ENCODE measurements at regions not wholly inside any gene's neighbourhood (a gene's known extent, or its start where the extent isn't known, plus 50 kb on each side); places are given as distances from the start of the nearest gene placed in this dataset.
A peak's percentile ranks its signal among the peaks of the same experiment; 100 is the strongest.
"Not testable (repeated sequence)": the region's sequence is repeated elsewhere in the genome, so short reads cannot be mapped to it uniquely, and the experiment has no call there.

DNA sequence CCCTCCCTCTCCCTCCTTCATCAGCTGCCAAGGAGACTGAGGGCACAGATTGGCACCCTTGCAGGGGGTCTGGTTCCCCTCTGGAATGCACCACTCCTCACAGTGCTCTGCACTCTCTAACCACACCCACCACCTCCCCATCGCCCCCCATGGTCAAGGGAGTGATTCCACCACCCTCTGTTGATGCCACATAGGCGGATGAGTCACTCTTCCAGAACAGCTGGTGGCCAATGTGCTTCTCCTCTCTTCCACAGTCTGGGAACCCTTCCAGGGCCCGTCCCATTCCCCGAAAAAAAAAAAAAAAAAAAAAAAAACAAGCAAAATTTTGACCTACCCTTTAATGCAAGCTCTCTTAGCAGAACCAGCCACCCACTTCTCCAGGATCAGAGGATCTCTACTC lies 341.3 kb upstream of the KLF3 start:
- intact Hi-C loops (cut with micrococcal nuclease), result loop anchor here (5.0 kb wide), 1 partner anchor 135 kb away; no protein-coding TSS in a partner anchor
- DNase-seq (ENCODE audit: low spot score), result no peak
- H3K4me3 Mint-ChIP-seq, result no peak overlapping the region
- no peaks in the 10 kb centered on the region for H3K27me3 Mint-ChIP-seq (ENCODE audit: insufficient read depth)
- H3K9me3 Mint-ChIP-seq, result peaks cover 21% of the 10 kb centered on the region
- H3K4me1 Mint-ChIP-seq (ENCODE audit: low read depth), result peaks cover 58% of the 10 kb centered on the region
- H3K36me3 Mint-ChIP-seq (ENCODE audit: low read depth), result peaks cover 7% of the 10 kb centered on the region
- no peak overlapping the region for H3K27ac Mint-ChIP-seq

DNA sequence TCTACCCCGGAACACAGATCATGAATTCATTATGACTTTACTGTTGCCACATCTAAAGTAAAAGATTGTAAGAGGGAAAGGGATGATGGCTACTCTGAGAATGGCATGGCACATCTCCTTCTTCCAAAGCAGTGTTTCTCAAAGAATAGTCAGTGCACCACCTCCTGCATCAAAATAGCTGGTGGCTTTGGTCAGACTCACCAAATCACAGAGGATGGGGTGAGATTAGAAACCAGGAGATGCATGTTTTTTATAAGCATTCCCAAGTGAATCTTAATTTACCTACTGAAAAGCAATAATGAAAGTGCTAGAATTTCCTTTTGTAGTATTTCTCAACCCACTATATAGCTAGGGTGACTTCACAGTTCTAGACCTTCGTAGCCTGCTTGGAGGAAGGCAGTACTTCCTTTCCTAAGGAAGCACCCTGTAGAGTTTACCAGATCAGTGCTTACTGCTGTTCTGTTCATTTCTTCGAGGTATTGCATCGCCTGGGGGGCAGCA lies 340.8 kb upstream of the KLF3 start:
- no peak overlapping the region for H3K4me3 Mint-ChIP-seq
- peaks cover 61% of the 10 kb centered on the region for H3K4me1 Mint-ChIP-seq (ENCODE audit: low read depth)
- no peak overlapping the region for H3K27ac Mint-ChIP-seq
- H3K36me3 Mint-ChIP-seq (ENCODE audit: low read depth), result peaks cover 7% of the 10 kb centered on the region
- no peak for DNase-seq (ENCODE audit: low spot score)
- H3K27me3 Mint-ChIP-seq (ENCODE audit: insufficient read depth), result no peaks in the 10 kb centered on the region
- H3K9me3 Mint-ChIP-seq, result peaks cover 21% of the 10 kb centered on the region
- intact Hi-C loops (cut with micrococcal nuclease), result loop anchor here (5.0 kb wide), 1 partner anchor 134 kb away; no protein-coding TSS in a partner anchor

DNA sequence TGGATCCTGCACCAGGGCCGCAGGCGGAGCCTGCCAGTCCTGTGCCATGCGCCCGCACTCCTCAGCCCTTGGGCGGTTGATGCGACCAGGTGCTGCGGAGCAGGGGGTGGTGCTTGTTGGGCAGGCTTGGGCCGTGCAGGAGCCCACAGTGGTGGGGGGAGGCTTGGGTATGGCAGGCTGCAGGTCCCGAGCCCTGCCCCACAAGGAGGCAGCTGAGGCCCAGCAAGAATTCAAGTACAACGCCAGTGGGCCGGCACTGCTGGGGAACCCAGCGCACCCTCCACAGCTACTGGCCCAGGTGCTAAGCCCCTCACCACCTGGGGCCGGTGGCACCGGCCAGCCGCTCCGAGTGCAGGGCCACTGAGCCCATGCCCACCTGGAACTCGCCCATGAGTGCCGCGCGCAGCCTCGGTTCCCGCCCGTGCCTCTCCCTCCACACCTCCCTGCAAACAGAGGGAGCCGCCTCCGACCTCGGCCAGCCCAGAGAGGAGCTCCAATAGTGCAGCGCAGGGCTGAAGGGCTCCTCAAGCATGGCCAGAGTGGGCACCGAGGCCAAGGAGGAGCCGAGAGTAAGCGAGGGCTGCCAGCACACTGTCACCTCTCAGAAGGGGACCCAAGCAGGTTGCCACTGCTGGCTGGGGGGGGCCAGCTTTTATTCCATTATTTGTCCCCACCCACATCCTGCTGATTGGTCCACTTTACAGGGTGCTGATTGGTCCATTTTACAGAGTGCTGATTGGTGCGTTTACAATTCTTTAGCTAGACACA lies 339.0 kb upstream of the KLF3 start:
- H3K4me3 Mint-ChIP-seq, result no peak overlapping the region
- DNase-seq (ENCODE audit: low spot score), result no peak
- no peak overlapping the region for H3K27ac Mint-ChIP-seq
- peaks cover 21% of the 10 kb centered on the region for H3K9me3 Mint-ChIP-seq
- peaks cover 6% of the 10 kb centered on the region for H3K27me3 Mint-ChIP-seq (ENCODE audit: insufficient read depth)
- intact Hi-C loops (cut with micrococcal nuclease), result loop anchor here (5.0 kb wide), 1 partner anchor 132 kb away; no protein-coding TSS in a partner anchor
- H3K4me1 Mint-ChIP-seq (ENCODE audit: low read depth), result peaks cover 59% of the 10 kb centered on the region
- peaks cover 9% of the 10 kb centered on the region for H3K36me3 Mint-ChIP-seq (ENCODE audit: low read depth)

DNA sequence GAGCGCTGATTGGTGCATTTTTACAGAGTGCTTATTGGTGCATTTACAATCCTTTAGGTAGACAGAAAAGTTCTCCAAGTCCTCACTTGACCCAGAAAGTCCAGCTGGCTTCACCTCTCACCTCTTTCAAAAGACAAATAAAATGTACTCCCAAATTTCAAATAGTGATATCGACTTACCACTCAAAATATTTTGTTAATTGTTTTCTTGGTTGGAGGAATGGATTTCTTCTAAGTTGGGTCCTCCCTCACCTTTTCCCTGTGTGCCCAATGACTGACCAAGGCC lies 338.4 kb upstream of the KLF3 start:
- intact Hi-C loops (cut with micrococcal nuclease), result no loop called here
- DNase-seq (ENCODE audit: low spot score), result no peak
- peaks cover 11% of the 10 kb centered on the region for H3K27me3 Mint-ChIP-seq (ENCODE audit: insufficient read depth)
- H3K4me3 Mint-ChIP-seq, result no peak overlapping the region
- no peak overlapping the region for H3K27ac Mint-ChIP-seq
- peaks cover 21% of the 10 kb centered on the region for H3K9me3 Mint-ChIP-seq
- peaks cover 9% of the 10 kb centered on the region for H3K36me3 Mint-ChIP-seq (ENCODE audit: low read depth)
- peaks cover 56% of the 10 kb centered on the region for H3K4me1 Mint-ChIP-seq (ENCODE audit: low read depth)

DNA sequence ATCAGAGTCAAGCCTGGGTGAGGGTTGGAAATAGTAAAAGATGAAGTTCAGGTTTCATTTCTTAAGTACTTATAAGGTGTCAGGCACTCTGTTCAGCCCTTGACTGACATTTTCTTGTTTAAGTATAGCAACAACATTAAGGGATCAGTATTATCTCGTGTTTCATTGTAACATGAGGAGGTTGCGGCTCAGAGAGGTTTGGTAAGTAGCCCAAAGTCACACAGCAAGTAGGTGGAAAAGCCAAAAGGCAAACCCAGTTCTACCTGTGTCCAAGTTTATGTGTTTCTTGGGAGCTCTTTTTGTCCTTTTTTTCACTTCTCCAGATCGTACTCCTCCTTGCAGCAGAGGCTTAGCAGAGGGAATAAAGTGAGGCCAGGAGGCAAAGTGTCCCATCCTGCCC lies 337.5 kb upstream of the KLF3 start:
- no peak for DNase-seq (ENCODE audit: low spot score)
- H3K36me3 Mint-ChIP-seq (ENCODE audit: low read depth), result peaks cover 9% of the 10 kb centered on the region
- peaks cover 21% of the 10 kb centered on the region for H3K9me3 Mint-ChIP-seq
- H3K27ac Mint-ChIP-seq, result no peak overlapping the region
- H3K4me1 Mint-ChIP-seq (ENCODE audit: low read depth), result peaks cover 57% of the 10 kb centered on the region
- peaks cover 14% of the 10 kb centered on the region for H3K27me3 Mint-ChIP-seq (ENCODE audit: insufficient read depth)
- intact Hi-C loops (cut with micrococcal nuclease), result no loop called here
- no peak overlapping the region for H3K4me3 Mint-ChIP-seq

DNA sequence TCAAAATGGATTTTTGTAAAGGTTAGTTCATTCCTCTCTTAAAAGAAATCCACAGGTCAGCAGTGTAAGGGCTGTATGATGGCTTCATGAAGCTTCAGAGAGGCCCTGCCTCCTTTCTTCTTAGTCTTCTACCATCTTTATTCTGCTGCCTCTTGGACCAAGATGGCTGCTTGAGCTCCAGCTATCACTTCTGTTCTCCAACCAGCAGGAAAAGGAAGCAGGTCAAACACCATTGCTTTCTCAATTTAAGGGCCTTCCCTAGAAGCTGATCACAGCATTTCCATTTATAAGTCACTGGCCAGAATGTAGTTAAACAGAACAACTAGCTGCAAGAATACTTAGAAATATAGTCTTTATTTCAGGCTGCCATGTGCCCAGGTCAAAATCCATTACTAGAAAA lies 336.8 kb upstream of the KLF3 start:
- H3K4me3 Mint-ChIP-seq, result no peak overlapping the region
- H3K27ac Mint-ChIP-seq, result no peak overlapping the region
- H3K4me1 Mint-ChIP-seq (ENCODE audit: low read depth), result peaks cover 53% of the 10 kb centered on the region
- no peak for DNase-seq (ENCODE audit: low spot score)
- H3K27me3 Mint-ChIP-seq (ENCODE audit: insufficient read depth), result peaks cover 18% of the 10 kb centered on the region
- intact Hi-C loops (cut with micrococcal nuclease), result no loop called here
- H3K36me3 Mint-ChIP-seq (ENCODE audit: low read depth), result peaks cover 9% of the 10 kb centered on the region
- peaks cover 21% of the 10 kb centered on the region for H3K9me3 Mint-ChIP-seq

DNA sequence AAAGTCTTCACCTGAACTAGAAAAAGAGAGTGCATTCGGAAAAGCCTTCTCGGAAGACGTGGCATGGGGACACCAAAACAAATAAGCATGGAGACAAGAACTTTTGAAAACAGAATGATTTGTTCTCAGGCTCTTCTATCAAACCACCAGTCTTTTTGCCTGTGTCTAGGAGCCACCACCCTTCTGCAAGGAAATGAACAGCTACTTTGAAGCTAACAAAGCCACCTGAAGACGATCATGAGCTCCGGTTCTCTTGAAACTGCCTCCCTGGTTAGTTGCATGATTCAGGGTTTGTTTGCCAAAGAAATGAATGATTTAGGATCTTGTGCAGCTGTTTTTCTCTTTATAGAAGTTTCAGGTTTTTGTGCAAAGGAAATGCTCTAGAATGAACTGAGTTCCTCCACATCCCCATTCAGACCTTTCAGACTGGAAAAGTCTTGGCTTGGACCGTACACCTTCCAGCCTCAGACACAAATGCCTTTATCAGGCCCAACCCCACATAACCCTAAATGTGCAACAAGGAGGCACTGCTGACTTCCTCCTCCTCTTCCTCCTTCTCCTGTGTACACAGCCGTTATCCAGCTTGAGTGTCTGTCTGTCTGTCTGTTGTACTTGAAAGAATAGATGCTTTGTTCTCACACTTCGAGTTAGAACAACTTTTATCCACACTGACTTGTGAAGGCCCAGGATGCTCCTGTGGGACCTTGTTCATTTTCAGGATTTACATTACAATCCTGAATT lies 334.8 kb upstream of the KLF3 start:
- peaks cover 15% of the 10 kb centered on the region for H3K9me3 Mint-ChIP-seq
- peaks cover 44% of the 10 kb centered on the region for H3K4me1 Mint-ChIP-seq (ENCODE audit: low read depth)
- H3K36me3 Mint-ChIP-seq (ENCODE audit: low read depth), result peaks cover 7% of the 10 kb centered on the region
- H3K27ac Mint-ChIP-seq, result peak overlapping the region; percentile 18
- H3K4me3 Mint-ChIP-seq, result peak overlapping the region; percentile 15
- peaks cover 33% of the 10 kb centered on the region for H3K27me3 Mint-ChIP-seq (ENCODE audit: insufficient read depth)
- no peak for DNase-seq (ENCODE audit: low spot score)
- intact Hi-C loops (cut with micrococcal nuclease), result no loop called here

DNA sequence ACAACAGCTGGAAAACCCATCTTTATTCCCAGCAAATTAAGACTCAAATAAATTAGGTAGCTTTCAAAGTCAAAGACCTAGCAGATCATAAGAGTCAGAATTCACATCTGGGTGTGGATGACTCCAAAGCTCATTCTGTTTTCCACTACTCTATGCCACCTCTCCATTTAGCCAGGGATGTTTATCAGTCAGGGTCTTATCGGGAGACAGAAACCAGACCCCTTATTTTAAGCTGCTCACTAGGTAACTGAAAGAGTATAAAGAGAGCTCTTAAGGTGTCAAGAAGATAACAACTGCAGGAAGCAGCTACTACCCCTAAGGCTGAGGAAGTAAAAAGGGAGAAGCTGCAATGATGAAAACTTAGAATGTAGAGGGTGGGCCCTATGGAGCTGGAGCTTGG lies 333.7 kb upstream of the KLF3 start:
- intact Hi-C loops (cut with micrococcal nuclease), result no loop called here
- H3K36me3 Mint-ChIP-seq (ENCODE audit: low read depth), result peaks cover 7% of the 10 kb centered on the region
- DNase-seq (ENCODE audit: low spot score), result no peak
- H3K4me1 Mint-ChIP-seq (ENCODE audit: low read depth), result peaks cover 55% of the 10 kb centered on the region
- H3K27me3 Mint-ChIP-seq (ENCODE audit: insufficient read depth), result peaks cover 35% of the 10 kb centered on the region
- H3K27ac Mint-ChIP-seq, result no peak overlapping the region
- H3K4me3 Mint-ChIP-seq, result no peak overlapping the region
- peaks cover 14% of the 10 kb centered on the region for H3K9me3 Mint-ChIP-seq

DNA sequence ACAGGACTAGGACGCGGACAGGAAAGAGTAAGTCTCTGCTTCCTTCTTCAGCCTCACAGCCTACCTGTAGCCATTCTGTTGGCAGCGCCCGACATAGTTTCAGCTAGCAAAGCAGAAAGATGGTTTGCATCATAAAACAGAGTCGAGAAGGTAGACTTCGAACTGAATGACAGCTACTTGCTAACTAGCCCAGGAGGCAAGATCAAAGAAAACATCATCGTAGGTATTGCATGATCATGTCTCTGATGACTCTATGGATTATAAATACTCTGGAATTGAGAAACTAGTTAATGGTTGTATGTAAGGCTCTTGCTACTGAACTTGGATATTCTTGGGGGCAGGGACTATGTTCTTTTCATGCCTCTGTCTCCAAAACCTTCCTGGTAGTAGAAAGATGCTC lies 333.1 kb upstream of the KLF3 start:
- Mint-ChIP-seq H3K9me3 (peaks cover 14% of the 10 kb centered on the region), H3K27ac (no peak overlapping the region), H3K36me3 (ENCODE audit: low read depth) (peaks cover 4% of the 10 kb centered on the region), H3K4me3 (no peak overlapping the region), H3K27me3 (ENCODE audit: insufficient read depth) (peaks cover 35% of the 10 kb centered on the region), H3K4me1 (ENCODE audit: low read depth) (peaks cover 57% of the 10 kb centered on the region)
- DNase-seq (ENCODE audit: low spot score), result no peak
- intact Hi-C loops (cut with micrococcal nuclease), result no loop called here

DNA sequence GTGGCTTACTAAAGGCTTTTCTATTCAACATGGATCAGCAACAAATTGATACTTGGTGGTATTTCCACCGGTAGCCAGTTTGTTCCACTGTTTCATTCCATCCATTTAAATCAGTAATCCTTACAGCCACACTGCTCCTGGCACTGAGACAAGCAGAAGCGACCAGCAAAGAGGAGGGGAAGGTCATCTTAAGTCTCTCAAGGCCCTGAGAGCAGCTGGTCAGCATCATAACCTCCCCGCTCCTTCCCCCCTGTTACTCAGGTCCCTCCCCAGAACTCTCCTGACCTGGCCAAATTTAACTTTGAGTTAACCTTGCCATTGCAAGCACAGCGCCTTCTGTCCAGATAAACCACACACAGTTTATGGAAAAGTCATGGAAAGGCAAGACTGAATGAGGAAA lies 331.3 kb upstream of the KLF3 start:
- H3K9me3 Mint-ChIP-seq, result peaks cover 12% of the 10 kb centered on the region
- H3K27ac Mint-ChIP-seq, result no peak overlapping the region
- H3K27me3 Mint-ChIP-seq (ENCODE audit: insufficient read depth), result peaks cover 35% of the 10 kb centered on the region
- H3K36me3 Mint-ChIP-seq (ENCODE audit: low read depth), result peaks cover 2% of the 10 kb centered on the region
- H3K4me1 Mint-ChIP-seq (ENCODE audit: low read depth), result peaks cover 52% of the 10 kb centered on the region
- DNase-seq (ENCODE audit: low spot score), result no peak
- intact Hi-C loops (cut with micrococcal nuclease), result no loop called here
- no peak overlapping the region for H3K4me3 Mint-ChIP-seq

DNA sequence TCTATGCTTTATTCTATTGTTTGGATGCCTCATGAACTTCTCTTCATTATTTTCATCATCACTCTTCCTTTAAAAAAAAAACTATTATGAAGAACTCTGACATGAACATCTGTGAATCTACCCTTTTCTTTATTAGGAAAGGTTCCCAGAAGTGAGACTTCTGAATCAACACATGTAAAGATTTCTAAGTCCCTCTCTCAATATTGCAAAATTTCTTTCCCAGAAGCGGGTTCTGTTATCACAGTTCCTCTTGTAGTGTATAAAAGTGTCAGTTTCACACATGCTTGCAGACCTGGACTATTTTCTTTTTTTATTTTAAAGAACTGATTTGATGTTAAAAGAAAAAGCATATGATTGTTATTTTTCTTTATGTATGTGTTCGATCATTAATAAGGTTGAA lies 330.8 kb upstream of the KLF3 start:
- H3K27ac Mint-ChIP-seq, result no peak overlapping the region
- no peak overlapping the region for H3K4me3 Mint-ChIP-seq
- intact Hi-C loops (cut with micrococcal nuclease), result no loop called here
- no peak for DNase-seq (ENCODE audit: low spot score)
- peaks cover 47% of the 10 kb centered on the region for H3K4me1 Mint-ChIP-seq (ENCODE audit: low read depth)
- H3K36me3 Mint-ChIP-seq (ENCODE audit: low read depth), result peaks cover 2% of the 10 kb centered on the region
- H3K27me3 Mint-ChIP-seq (ENCODE audit: insufficient read depth), result peaks cover 41% of the 10 kb centered on the region
- H3K9me3 Mint-ChIP-seq, result peaks cover 17% of the 10 kb centered on the region

DNA sequence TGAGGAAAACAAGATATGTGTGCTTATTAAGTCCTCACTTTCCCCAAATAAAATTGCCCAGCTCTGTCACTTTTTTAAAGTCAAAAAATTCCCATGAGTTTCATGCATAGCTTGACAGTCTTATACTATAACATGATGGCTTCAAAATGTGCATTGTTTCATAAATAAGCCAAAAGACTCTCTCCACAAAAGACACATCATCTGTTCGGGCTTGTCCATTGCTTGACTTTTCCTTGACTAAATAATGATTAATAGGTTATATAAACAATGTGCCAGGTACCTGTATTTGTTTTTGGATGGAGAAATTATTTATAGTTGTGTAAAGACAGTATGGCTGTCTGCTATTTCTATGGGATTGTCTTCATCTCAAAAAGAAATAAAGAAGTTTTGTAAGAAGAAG lies 329.2 kb upstream of the KLF3 start:
- intact Hi-C loops (cut with micrococcal nuclease), result loop anchor here (1.0 to 5.0 kb wide), 6 partner anchors 15 to 203 kb away; no protein-coding TSS in a partner anchor
- H3K4me1 Mint-ChIP-seq (ENCODE audit: low read depth), result peaks cover 32% of the 10 kb centered on the region
- peaks cover 3% of the 10 kb centered on the region for H3K36me3 Mint-ChIP-seq (ENCODE audit: low read depth)
- H3K4me3 Mint-ChIP-seq, result peak overlapping the region; percentile 22
- peak overlapping the region; percentile 40 for H3K27ac Mint-ChIP-seq
- H3K9me3 Mint-ChIP-seq, result peaks cover 29% of the 10 kb centered on the region
- H3K27me3 Mint-ChIP-seq (ENCODE audit: insufficient read depth), result peaks cover 42% of the 10 kb centered on the region
- DNase-seq (ENCODE audit: low spot score), result no peak

DNA sequence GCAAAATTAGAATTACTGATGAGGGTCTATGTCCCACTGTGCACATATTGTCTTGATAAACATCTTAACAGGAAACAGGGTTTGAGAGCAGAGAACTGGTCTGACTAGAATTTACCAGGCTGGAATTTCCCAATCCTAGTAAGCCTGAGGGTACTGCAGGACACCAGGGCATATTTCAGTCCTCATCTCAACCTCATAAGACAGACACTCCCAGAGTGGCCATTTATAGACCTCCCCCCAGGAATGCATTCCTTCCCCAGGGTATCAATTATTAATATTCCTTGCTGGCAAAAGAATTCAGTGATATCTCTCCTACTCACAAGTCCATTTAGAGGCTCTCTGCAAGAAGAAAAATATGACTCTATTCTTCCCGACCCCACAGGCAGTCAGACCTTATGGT lies 325.1 kb upstream of the KLF3 start:
- Mint-ChIP-seq H3K9me3 (peaks cover 32% of the 10 kb centered on the region), H3K4me1 (ENCODE audit: low read depth) (peaks cover 19% of the 10 kb centered on the region), H3K27me3 (ENCODE audit: insufficient read depth) (peaks cover 26% of the 10 kb centered on the region)
- not testable (repeated sequence) for H3K36me3 Mint-ChIP-seq (ENCODE audit: low read depth); H3K4me3 Mint-ChIP-seq; H3K27ac Mint-ChIP-seq; DNase-seq (ENCODE audit: low spot score)
- intact Hi-C loops (cut with micrococcal nuclease), result loop anchor here (5.0 kb wide), 1 partner anchor 183 kb away; no protein-coding TSS in a partner anchor

Measured in activated T-helper 1 cell treated with anti-CD3 and anti-CD28 coated beads, Interleukin-12 subunit alpha, Interleukin-12 subunit beta, Interleukin-2, Interleukin-4 antibody, amounts not matched to agents 30 ng/mL and 10 ng/mL and 1 ng/mL, durations not matched to agents 14 hours and 24 hours and 36 hours (primary cell).